Upper lobe of left lung (tissue), 4 donors: ENCODE measurements at regions not wholly inside any gene's neighbourhood (a gene's known extent, or its start where the extent isn't known, plus 50 kb on each side); places are given as distances from the start of the nearest gene placed in this dataset.

ENCODE experiments used
- CTCF ChIP-seq, 6 experiments: fragments of 450-650 bp in 4 of 6; fragments of 200-600 bp in 2 of 6; sonication (generic) in 2 of 6; IDR thresholded peaks; one replicate each; pipeline ENCODE4 v1.5.1; 2016 to 2019; ENCODE audit warnings: antibody characterized with exemption in 6 of 6
- EP300 ChIP-seq, 4 donors: sonication (generic); formaldehyde crosslinking; IDR thresholded peaks; one replicate each; pipeline ENCODE4 v1.5.1; 2017; ENCODE audit warnings: antibody characterized with exemption in 4 of 4, control low read depth in 2 of 4
- POLR2A ChIP-seq, 4 donors: fragments of 450-650 bp; IDR thresholded peaks; one replicate each; pipeline ENCODE4 v1.5.1; 2016 to 2017; ENCODE audit warnings: antibody characterized with exemption in 4 of 4, mild to moderate bottlenecking in 2 of 4

DNA sequence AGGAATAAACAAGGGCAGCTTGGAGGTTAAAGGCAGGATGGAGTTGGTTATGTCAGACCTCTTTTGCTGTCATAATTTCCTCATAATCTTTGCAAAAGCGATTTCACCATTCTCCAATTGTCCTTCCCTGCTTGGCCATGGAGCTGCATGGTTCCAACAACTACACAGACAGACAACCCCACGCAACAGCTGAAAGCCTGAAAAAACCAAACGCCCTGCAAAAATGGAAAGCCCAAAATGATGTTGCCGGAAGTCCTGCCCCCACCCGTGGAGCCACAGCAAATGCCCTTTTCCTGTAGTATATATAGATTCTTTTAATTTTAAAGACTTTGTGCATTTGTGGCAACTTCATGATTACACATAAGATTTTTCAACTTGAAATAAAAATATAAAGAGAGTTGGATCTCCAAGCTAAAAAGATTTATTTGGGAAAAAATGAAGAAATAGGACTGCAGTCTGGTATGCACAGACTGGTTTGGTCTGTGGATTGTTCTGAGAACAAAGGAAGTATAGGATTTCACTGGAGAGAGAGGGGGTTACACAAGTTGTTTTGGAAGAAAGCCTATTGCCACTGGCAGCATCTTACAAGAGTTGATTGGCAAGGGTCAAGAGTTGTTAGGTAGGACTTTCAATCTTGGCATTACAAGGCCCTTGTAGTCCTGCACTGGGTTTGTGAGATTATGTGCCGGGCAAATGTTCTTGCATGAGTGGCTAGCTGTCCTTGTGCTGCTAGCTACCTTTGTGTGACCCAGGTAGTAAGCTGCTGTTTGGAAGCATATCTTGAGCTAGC lies 190.0 kb downstream of the C6orf118 start:
- no peak for TF ChIP-seq POLR2A (IDR thresholded peaks at IDR 0.05)
- no peak for TF ChIP-seq CTCF (IDR thresholded peaks at IDR 0.05)
- TF ChIP-seq EP300 (IDR thresholded peaks at IDR 0.05), result no peak
